ENCODE measurements at regions not wholly inside any gene's neighbourhood (a gene's known extent, or its start where the extent isn't known, plus 50 kb on each side); places are given as distances from the start of the nearest gene placed in this dataset.

- no peak for TF ChIP-seq CTCF (conservative IDR thresholded peaks at IDR 0.05; ENCODE audit: low read depth in 2 of 2)
- TF ChIP-seq POLR2AphosphoS5 (IDR thresholded peaks at IDR 0.05; ENCODE audit: low read depth), result no peak
Observed at GRCh38 chr22:47854680-47855079, 1092.2 kb downstream of the TBC1D22A start.

Data from GM23338 (cell line).